OCI-LY3 (cell line): ENCODE measurements at regions not wholly inside any gene's neighbourhood (a gene's known extent, or its start where the extent isn't known, plus 50 kb on each side); places are given as distances from the start of the nearest gene placed in this dataset.

ENCODE experiments used
- CTCF ChIP-seq: fragments of 200-600, 300-600 bp; sonication (generic); IDR thresholded peaks from 2 replicates; pipeline ENCODE4 v1.5.1; 2014; ENCODE audit warnings: antibody characterized with exemption, low read length, low read depth
- EZH2phosphoT487 ChIP-seq: fragments of 200-600 bp; shearing (Covaris generic); IDR thresholded peaks from 2 replicates; pipeline ENCODE4 v1.6.1; 2018; ENCODE audit warnings: antibody characterized with exemption, mixed run types, low read depth

GRCh38 chr7:45975367-45975766 is 54.3 kb upstream of the IGFBP3 start:
- TF ChIP-seq CTCF (no peak), EZH2phosphoT487 (no peak)
